ENCODE measurements at regions not wholly inside any gene's neighbourhood (a gene's known extent, or its start where the extent isn't known, plus 50 kb on each side); places are given as distances from the start of the nearest gene placed in this dataset.

- H3K36me3 ChIP-seq (ENCODE audit: insufficient read depth in 1 of 2, low read depth in 1 of 2), result no peaks in the 10 kb centered on the region
- no peak for ATAC-seq
- no peaks in the 10 kb centered on the region for H3K9me3 ChIP-seq
- intact Hi-C loops (cut with DNase I), result no loop called here
- WGBS, 3 donors, result 37 to 47% (median 43%) methylated on average over 1 of the region's 1 CpG
- no peaks in the 10 kb centered on the region for H3K4me1 ChIP-seq
- no peak for DNase-seq
- H3K4me3 ChIP-seq, result no peak overlapping the region
- no peak overlapping the region for H3K27ac ChIP-seq
- H3K27me3 ChIP-seq (ENCODE audit: insufficient read depth in 3 of 3, low read length in 2 of 3), result no peaks in the 10 kb centered on the region
- no peak for TF ChIP-seq CTCF (IDR thresholded peaks at IDR 0.05)
Observed at GRCh38 chr17:69630056-69630635, 215.6 kb downstream of the MAP2K6 start.

- no peak for TF ChIP-seq CTCF (IDR thresholded peaks at IDR 0.05)
- 46 to 52% (median 52%) methylated on average over 1 of the region's 1 CpG for WGBS, 3 donors
- Histone ChIP-seq H3K4me3 (no peak overlapping the region), H3K27me3 (ENCODE audit: insufficient read depth in 3 of 3, low read length in 2 of 3) (no peaks in the 10 kb centered on the region), H3K4me1 (no peaks in the 10 kb centered on the region), H3K9me3 (no peaks in the 10 kb centered on the region), H3K36me3 (ENCODE audit: insufficient read depth in 1 of 2, low read depth in 1 of 2) (no peaks in the 10 kb centered on the region), H3K27ac (no peak overlapping the region)
- ATAC-seq (no peak), DNase-seq (no peak)
- intact Hi-C loops (cut with DNase I), result no loop called here
Observed at GRCh38 chr17:69634844-69635243, 220.3 kb downstream of the MAP2K6 start.

- Histone ChIP-seq H3K9me3 (no peaks in the 10 kb centered on the region), H3K27ac (no peak overlapping the region), H3K4me3 (no peak overlapping the region), H3K27me3 (ENCODE audit: insufficient read depth in 3 of 3, low read length in 2 of 3) (no peaks in the 10 kb centered on the region), H3K36me3 (ENCODE audit: insufficient read depth in 1 of 2, low read depth in 1 of 2) (no peaks in the 10 kb centered on the region), H3K4me1 (no peaks in the 10 kb centered on the region)
- intact Hi-C loops (cut with DNase I), result no loop called here
- WGBS, 3 donors, result 41 to 60% (median 53%) methylated on average over 4 of the region's 4 CpGs
- DNase-seq (no peak), ATAC-seq (no peak)
- no peak for TF ChIP-seq CTCF (IDR thresholded peaks at IDR 0.05)
Observed at GRCh38 chr17:69637446-69638156, 223.1 kb downstream of the MAP2K6 start.

- no peaks in the 10 kb centered on the region for H3K9me3 ChIP-seq
- no peaks in the 10 kb centered on the region for H3K4me1 ChIP-seq
- no peak overlapping the region for H3K27ac ChIP-seq
- no peak for TF ChIP-seq CTCF (IDR thresholded peaks at IDR 0.05)
- no peaks in the 10 kb centered on the region for H3K27me3 ChIP-seq (ENCODE audit: insufficient read depth in 3 of 3, low read length in 2 of 3)
- ATAC-seq (no peak), DNase-seq (no peak)
- H3K36me3 ChIP-seq (ENCODE audit: insufficient read depth in 1 of 2, low read depth in 1 of 2), result no peaks in the 10 kb centered on the region
- 96 to 100% (median 100%) methylated on average over 1 of the region's 1 CpG for WGBS, 3 donors
- H3K4me3 ChIP-seq, result no peak overlapping the region
- intact Hi-C loops (cut with DNase I), result no loop called here
Observed at GRCh38 chr17:69639096-69639495, 224.6 kb downstream of the MAP2K6 start.

- no peaks in the 10 kb centered on the region for H3K4me1 ChIP-seq
- no peaks in the 10 kb centered on the region for H3K9me3 ChIP-seq
- no peak overlapping the region for H3K4me3 ChIP-seq
- 70 to 81% (median 80%) methylated on average over 3 of the region's 3 CpGs for WGBS, 3 donors
- ATAC-seq (no peak), DNase-seq (no peak)
- H3K36me3 ChIP-seq (ENCODE audit: insufficient read depth in 1 of 2, low read depth in 1 of 2), result no peaks in the 10 kb centered on the region
- intact Hi-C loops (cut with DNase I), result no loop called here
- TF ChIP-seq CTCF (IDR thresholded peaks at IDR 0.05), result no peak
- no peaks in the 10 kb centered on the region for H3K27me3 ChIP-seq (ENCODE audit: insufficient read depth in 3 of 3, low read length in 2 of 3)
- H3K27ac ChIP-seq, result no peak overlapping the region
Observed at GRCh38 chr17:69640073-69640472, 225.6 kb downstream of the MAP2K6 start.

All from psoas muscle (tissue), 7 donors.